HG02610 (cell line): ENCODE measurements at regions not wholly inside any gene's neighbourhood (a gene's known extent, or its start where the extent isn't known, plus 50 kb on each side); places are given as distances from the start of the nearest gene placed in this dataset.

Source experiments
- ATAC-seq: cut with Tn5 transposase; IDR thresholded peaks from one replicate; pipeline ENCODE4 v1.9.1; 2021; ENCODE audit warnings: mild to moderate bottlenecking, moderate library complexity; ENCODE audit not compliant: unreplicated experiment

DNA sequence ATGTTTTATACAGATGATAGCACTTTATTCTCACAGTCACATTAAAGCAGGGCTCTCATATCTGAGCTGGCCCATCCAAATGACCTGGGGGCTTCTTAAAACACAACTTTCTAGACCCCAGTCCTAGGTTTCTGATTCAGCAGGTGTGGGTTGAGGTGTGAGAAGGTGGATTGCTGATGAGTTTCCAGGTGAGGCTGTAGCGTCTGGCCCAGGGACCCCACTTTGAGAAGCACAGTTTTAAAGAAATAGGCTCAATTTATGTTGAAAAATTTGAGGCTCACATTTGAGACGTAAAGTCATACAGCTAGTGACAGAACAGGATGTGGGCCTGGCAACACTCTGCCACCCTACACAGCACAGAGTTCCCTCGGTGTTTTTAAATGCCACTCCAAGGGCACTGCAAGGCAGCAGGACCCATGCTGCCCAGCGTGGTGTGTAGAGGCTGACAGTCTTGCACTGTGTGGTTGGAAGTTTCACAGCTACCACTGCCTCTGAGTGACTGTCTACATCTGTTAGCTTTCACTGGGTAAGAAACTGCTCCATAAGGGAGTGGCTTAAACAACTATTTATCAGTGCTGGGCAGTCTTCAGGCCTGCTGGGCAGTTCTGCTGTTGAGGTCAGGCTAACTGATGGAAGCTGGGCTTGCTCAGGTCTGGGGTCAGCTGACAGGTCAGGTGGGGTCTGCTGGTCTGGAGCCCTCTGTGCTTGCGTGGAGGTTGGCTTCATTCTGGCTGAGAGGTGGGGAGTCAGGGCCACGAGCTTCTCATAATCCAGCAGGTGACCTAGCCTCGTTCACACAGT lies 319.7 kb downstream of the CXCL12 start:
- no peak for ATAC-seq

DNA sequence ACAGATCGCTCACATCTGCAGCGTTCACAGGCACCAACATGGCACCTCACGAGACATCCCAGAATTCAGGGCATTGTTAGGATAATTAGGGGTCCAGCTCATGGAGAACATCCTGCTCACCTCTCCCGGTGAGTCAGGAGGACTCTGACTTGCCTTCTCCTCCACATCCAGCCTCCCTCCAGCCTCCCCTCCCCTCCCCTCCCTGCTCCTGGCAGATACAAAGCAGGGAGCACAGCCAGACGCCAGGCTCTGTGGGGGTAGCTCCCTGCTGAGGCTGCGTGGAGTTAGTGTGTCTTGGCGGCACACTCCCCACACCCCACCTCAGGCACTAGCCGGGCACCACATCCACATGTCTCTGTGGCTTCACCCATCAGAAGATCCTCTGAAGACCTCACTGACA lies 320.6 kb downstream of the CXCL12 start:
- no peak for ATAC-seq

DNA sequence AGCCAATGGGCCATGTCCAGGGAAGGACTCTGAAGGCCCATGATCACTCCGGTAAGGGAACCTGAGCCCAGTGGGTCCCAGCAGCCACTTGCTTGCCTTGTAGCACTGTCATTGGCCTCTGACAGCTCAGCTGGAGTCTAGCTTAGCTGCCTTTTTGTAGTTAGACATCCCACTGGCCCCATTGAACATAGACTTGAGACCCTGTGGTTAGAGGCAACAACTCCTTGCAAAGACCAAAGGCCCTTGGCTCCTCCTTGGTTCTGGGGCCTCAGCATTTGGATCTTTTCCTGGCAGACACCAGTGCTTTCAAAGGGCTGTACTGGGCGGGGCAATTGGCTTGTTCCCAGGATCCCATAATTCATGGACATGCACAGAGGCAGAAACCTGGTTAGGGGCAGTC lies 321.2 kb downstream of the CXCL12 start:
- no peak for ATAC-seq

DNA sequence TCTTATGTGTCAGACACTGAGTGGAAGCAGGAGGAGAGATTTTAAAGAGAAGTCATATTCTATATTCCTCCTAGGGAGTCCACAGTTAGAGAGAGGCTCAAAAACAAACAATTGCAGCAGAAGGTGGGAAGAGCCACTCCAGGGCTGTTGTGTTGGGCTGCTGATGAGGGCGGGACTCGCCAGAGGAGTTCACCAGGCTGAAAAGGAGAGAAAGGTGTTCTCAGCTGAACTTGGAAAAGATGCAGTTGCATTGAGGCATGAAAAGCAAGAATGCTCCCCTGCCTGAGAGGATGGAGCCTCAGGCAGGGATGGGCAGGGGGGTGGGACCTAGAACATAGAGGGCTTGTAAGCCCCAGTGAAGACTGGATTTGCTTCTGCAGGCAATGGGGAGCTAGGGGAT lies 324.2 kb downstream of the CXCL12 start:
- ATAC-seq, result no peak

DNA sequence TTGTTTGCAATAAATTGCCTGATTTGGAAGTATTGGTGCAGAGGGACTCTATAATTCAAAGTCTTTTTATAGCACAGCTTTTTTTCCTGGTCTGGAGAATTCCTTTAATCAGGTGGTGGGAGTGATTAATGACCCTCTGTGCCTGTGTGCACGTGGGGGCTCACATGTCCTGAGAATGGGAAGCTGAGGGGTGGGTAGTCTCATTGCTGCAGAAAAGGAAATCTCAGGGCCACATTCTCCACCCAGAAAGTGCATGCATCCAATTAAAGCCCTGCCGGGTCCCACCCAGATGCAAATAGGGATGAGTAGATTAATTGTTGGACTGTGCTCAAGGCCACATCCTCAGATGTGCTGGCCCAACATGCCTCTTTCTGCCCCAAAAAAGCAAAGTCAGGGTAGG lies 324.7 kb downstream of the CXCL12 start:
- no peak for ATAC-seq

DNA sequence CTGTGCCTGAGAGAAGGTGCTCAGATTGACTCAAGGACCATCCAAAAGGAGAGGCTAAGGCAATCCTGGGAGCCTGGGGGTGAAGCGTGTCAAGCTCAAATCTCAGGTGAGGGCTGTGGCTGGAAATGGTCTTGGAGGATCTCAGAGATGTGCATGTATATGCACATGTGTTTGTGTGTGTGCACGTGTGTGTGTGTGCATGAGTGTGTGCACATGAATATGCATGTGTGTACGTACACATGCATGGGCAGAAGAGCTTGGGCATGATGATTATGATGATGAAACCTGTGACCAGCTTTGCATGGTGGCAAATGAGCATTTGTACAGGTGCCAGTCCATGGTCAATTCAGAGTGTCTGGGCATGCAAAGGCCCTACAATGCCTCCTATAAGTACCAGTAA lies 326.6 kb downstream of the CXCL12 start:
- ATAC-seq, result no peak

DNA sequence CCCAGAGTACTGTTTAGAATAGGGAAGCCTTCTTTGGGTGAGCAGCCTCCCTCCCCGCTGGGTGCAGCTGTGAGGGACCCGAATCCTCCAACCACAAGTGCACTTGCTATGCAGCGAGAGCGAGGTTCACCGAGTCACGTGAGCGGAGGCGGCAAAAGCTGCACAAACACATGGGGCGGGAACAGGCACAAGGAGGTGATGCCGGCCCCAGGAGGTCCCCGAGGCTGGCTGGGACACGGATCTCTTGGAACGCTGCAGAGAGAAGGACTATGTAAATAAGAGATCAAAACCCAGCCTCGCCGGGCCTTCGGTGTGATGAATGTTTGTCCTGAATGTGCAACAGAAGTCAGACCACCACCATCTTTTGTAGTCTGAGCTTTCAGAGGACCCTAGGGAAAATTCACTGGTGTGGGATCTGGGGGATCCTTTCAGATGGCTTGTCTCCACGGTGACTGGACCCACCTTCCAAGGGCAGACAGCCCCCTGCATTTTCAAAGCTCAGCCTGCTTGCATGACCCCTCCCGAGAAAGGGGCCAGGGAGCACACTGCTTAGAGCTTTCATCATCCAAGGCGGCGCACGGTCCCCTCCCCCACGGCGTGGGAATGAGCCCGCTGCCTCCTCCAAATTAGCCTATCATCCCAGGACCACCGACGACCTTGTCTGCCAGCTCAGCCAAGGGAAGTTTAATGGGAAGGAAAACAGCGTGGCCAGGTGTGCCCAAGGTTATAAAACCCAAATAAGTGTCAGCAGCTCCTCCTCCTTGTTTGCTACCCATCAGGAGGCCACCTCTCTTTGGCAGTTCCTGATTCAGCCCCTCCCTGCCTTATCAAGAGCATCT lies 327.7 kb downstream of the CXCL12 start:
- no peak for ATAC-seq

DNA sequence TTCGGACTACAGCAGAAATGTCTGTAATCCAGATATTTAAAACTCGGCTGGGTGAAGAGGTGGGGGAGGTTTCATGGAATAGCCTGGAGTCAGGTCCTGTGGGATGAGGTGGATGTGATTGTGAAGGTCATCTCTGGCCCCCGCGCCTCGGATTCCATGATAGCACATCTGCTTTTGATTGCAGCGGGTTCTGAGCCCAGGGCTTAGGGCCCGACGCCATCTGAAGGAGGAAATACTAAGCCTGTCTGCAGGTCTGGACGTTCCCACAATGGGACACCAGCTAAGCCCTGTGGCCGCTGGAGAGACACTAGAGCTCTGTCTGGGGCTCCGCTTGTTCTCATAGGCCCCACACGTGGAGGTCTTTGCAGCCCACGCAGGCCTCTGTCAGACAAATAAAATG lies 328.7 kb downstream of the CXCL12 start:
- no peak for ATAC-seq

DNA sequence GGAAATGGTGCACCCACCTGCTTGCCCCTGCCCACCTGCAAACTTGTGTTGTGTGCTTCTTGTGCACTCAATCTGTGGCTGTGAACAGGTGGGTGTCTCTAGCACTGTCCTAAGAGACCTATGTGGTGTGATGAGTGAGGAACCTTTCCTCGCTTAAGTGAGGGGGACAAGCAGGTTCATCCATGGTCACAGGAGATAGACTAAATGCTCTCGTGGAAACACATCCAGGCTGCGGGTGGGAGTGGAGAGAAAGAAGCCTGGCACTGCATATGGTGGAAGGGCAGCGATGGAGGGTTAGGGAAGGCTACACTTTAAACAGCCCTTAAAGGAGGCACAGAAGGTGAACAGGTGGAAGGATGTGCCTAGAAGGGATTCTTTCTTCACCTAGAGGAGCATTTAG lies 330.9 kb downstream of the CXCL12 start:
- no peak for ATAC-seq

DNA sequence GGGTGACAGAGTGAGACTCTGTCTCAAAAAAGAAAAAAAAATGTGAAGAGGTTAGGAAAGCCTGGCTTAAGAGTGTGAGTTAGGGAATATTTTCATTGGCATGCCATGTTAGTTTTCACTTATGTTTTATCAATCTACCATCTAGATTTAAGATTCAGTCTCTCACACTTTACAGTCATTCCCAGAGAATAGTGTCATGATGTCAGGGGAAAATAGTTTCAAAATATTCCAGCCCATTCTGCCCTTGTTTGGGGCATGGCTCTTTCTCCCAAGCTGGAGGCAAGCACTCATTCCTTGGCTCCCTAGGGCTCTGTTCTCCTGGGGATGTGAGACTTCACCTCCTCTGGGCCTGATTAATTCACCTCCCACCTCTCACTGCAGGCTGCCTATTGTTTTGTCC lies 331.5 kb downstream of the CXCL12 start:
- no peak for ATAC-seq

DNA sequence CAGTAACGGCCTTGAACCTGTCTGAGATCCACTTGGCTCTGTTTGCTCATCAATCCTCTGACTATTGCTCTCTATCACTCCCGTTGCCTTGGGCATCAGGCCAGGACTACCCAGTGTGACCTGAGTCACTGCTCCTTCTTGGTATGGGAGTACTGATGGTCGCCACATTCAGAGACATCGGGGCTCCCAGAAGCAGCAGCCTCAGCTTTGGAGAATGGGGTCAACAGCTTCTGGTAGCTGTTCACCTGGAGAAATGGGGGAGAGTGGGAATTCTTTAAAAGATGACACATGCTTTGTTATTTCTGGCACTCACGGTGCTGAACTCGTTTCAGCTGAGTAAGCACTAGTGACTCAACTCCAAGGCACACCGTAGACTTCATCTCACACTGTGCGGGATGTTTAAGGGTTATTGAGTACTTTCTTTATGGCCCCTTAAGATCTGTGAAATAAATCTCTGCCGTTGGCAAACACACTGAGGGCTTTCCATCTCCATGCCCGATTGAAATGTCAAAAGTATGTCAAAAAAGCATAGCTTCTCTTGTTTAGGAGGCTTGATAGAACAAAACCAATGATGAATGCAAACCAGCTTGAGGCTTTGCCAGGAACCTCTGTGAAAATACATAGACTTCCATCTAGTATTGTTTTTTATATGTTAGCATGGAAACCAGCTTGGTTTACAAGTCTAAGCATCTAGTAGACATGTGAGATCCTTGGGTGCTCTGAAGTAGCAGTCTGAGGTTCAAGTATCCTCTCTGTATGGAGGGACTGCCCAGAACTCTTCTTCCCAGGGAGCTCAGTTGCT lies 333.1 kb downstream of the CXCL12 start:
- no peak for ATAC-seq

DNA sequence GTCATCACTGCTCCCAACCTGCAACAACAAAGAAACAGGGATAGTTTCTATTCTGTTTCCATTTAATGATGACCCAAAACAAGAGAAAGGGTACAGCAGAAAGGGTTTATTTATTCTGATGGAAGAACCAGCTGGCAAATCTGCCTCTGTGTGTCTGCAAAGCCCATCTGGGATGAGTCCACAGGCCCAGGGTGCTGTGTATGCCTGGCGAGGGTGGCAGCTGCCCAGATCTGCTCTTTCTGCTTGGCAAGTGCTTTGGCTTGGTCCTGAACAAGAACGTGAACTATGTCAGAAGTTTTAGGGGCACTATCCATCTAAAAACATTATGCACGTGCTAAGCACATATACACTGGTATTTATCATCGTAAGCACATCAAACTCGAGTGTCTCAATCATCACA lies 333.8 kb downstream of the CXCL12 start:
- ATAC-seq, result no peak

DNA sequence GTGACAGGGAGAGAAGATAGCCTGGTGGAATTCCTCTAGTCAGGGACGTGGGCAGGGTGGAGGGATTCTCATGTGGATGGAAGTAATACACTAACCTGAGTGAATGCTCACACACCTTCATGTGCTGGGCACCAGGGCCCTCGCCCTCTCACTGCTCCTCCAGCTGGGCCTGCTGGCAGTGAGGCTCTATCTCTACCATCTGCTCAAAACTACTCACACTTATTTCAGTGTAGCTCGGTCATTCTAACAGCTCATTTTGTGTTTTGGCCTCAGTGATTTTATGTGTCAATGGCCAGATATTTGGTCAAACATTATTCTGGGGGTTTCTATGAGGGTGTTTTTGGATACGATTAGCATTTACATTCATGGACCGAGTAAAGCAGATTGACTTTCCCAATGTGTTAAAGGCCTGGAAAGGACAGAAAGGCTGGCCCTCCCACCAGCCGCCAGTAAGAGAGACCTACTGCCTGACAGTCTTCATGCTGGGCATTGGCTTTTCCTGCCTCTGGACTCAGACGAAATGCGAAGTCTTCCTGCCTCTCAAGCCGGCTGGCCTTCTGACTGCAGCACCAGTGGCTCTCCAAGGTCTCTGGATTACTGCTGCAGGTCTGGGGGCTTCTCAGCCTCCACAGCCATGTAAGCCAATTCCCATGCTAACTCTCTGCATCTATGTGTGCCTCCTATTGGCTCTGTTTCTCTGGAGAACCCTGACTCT lies 335.4 kb downstream of the CXCL12 start:
- ATAC-seq, result no peak

DNA sequence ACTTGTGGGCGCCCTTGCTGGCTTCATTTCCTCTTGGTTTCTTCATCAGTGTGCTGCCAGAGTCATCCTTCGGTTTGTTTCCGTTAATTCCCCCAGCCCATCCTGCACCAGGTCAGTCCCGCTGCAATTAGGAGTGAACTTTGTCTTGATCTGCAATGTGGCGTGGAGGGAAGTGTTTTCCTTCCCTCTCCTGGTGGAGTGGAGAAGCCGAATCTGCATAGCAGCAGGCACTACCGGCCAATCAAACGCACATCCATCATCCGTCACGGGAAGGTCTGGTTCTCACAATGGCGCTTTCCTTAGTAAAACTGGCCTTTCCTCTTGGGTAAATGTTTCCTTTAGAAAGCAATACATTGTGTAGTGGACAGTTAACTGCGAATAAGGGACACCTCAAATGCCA lies 337.5 kb downstream of the CXCL12 start:
- no peak for ATAC-seq

DNA sequence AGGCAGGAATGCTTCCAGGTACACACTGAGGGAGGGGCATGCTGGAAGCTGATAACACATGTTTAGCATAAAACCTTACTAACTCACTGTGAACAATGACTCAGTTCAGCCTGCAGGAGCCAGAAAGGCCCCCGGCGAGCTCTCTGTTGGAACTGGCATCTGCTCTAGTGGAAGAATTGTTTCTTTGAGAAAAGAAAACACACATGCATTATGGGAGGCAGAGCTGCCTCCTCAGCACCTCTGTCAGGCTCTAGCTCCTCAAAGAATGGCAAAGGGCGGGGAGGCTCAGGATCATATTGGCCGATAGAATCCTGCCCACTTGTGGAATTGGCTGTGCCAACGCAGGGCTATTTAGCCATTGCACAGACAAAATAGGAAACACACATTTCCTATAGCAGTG lies 338.3 kb downstream of the CXCL12 start:
- no peak for ATAC-seq

DNA sequence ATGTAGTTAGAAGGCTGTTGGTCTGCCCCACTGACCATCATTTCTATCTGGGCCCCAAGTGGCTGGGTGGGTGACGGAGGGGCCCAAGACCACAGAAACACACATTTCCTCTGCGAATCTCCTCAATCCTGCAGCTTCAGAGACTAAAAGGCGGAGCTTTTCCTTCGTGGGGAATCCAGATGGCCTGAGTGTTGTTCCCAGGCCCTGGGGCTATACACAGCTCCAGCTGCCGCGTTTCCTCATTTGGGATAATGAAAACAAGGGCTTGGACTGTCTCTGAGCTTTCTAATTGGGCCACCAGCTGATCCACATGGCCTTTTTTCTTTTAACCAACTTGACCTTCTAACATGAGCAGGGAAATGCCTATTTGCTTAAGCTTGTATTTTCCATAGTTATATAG lies 339.9 kb downstream of the CXCL12 start:
- no peak for ATAC-seq

DNA sequence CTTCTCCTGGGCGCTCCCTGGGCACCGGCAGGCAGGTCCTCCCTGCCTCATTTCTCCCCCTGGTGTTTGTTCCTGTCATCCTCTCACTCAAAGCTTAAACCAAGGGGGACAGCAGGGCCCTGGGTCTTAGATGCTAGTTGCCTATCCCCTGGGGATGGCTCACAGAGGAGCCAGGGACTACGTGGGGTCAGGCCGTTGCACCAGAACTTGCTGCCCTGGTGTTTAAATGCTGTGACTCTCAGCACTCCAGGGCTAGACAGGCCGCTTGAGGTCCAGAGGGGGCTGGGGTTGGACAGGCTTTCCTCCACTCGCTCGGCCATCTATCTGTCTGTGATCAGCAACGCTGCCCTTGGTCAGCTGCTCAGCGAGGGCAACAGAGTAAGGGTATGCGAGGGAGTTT lies 340.3 kb downstream of the CXCL12 start:
- no peak for ATAC-seq

DNA sequence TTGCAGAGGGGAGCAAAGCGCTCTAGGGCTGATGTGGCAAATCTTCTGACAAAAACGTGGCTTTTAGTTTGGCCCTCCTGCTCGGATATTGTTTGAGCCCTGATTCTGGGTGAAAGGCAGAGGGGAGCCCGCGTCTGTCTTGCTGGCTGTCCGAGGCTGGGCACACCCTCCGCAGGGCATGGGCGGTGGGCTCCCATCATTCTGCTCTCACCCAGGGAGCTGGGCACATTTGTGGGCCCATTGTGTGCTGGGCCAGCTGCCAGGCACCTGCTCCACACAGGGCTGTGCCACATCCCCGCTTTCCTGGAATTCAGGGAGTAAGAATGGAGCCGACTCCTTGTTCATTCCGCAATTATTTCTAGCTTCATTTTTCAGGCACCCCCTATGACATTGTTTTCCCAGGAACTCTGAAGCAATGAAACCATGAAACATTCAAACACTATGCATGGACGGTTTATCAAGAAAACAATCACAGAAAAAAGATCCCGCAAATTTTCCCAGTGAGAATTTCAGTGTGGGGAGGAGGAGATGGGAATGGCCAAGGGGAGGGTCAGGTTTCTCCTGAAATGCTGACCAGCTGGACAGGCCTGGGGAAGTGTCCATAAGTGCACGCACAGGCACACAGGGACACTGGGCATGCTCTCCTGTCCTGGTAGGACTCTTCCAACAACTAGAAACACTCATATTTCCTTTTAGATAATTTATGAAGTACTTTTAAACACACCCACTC lies 341.1 kb downstream of the CXCL12 start:
- ATAC-seq, result no peak

DNA sequence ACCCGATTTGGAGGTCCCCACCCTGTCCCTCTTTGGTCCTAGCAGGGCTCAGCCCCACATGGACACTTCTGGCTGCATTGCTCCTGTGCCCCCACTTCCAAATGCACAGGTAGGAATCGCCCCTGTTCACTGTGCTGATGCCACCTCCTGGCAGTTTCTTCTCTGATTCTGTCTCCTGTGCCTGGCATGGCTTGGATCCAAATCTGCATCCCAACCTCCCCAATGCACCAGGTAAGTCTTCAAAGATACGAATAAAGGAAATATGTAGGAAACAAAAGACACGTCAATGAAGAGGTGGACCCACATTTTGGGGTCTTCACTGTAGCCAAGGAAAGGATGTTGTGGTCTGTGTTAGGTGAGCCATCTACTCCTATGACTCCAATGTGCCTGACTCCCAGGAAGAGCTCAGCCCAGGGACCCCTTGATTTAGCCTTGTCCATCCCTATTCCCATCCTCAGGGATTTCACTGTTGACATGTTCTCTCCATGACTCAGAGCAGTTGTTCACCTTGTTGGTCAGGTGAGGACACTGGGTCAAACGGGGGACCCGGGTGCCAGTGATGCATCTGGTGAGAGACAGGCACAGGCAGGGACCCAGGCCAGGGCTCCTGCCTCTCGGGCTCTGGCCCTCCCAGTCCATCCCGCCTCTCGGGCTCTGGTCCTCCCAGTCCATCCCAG lies 341.8 kb downstream of the CXCL12 start:
- ATAC-seq, result no peak
